NT2/D1 (cell line): ENCODE measurements at regions not wholly inside any gene's neighbourhood (a gene's known extent, or its start where the extent isn't known, plus 50 kb on each side); places are given as distances from the start of the nearest gene placed in this dataset.

Source experiments
- DNase-seq: peaks from one replicate; pipeline ENCODE4 v3.0.0-alpha.2; 2011; ENCODE audit warnings: low read depth, low spot score
- H3K27me3 ChIP-seq: 2 replicates; pipeline ENCODE4 v1.6.0; 2011; ENCODE audit warnings: mild to moderate bottlenecking; ENCODE audit not compliant: insufficient read length, insufficient read depth
- H3K36me3 ChIP-seq: 2 replicates; pipeline ENCODE4 v1.6.1; 2011; ENCODE audit warnings: mild to moderate bottlenecking, low read length, mixed read lengths; ENCODE audit not compliant: insufficient read depth, insufficient read length
- H3K4me1 ChIP-seq: 2 replicates; pipeline ENCODE4 v1.5.1; 2011; ENCODE audit not compliant: insufficient read depth, insufficient read length
- H3K4me3 ChIP-seq: 2 replicates; pipeline ENCODE4 v1.5.1; 2011; ENCODE audit warnings: low read depth; ENCODE audit not compliant: insufficient read length
- H3K9ac ChIP-seq: 2 replicates; pipeline ENCODE4 v1.6.0; 2011; ENCODE audit warnings: low read depth; ENCODE audit not compliant: insufficient read length
- H3K9me3 ChIP-seq: 2 replicates; pipeline ENCODE4 v1.5.1; 2011; ENCODE audit warnings: mild to moderate bottlenecking, low read length; ENCODE audit not compliant: insufficient read depth
- SUZ12 ChIP-seq: IDR thresholded peaks from 2 replicates; pipeline ENCODE4 v1.6.1; 2011; ENCODE audit not compliant: insufficient read length, insufficient read depth; ENCODE audit errors: extremely low read depth
- YY1 ChIP-seq: IDR thresholded peaks from 2 replicates; pipeline ENCODE4 v1.6.1; 2011; ENCODE audit not compliant: insufficient read length, insufficient read depth
- ZNF274 ChIP-seq: IDR thresholded peaks from 2 replicates; pipeline ENCODE4 v1.6.1; 2011; ENCODE audit warnings: mild to moderate bottlenecking, low read depth, low read length

- H3K9me3 ChIP-seq: no peaks in the 10 kb centered on the region
- no peaks in the 10 kb centered on the region for H3K4me1 ChIP-seq
- H3K27me3 ChIP-seq: no peaks in the 10 kb centered on the region
- H3K9ac ChIP-seq: no peak overlapping the region
- DNase-seq: no peak
- H3K4me3 ChIP-seq: no peak overlapping the region
- TF ChIP-seq SUZ12: no peak
- no peaks in the 10 kb centered on the region for H3K36me3 ChIP-seq
These were observed 501.1 kb downstream of the BRD1 start for GRCh38 chr22:49326558-49326957.

DNA sequence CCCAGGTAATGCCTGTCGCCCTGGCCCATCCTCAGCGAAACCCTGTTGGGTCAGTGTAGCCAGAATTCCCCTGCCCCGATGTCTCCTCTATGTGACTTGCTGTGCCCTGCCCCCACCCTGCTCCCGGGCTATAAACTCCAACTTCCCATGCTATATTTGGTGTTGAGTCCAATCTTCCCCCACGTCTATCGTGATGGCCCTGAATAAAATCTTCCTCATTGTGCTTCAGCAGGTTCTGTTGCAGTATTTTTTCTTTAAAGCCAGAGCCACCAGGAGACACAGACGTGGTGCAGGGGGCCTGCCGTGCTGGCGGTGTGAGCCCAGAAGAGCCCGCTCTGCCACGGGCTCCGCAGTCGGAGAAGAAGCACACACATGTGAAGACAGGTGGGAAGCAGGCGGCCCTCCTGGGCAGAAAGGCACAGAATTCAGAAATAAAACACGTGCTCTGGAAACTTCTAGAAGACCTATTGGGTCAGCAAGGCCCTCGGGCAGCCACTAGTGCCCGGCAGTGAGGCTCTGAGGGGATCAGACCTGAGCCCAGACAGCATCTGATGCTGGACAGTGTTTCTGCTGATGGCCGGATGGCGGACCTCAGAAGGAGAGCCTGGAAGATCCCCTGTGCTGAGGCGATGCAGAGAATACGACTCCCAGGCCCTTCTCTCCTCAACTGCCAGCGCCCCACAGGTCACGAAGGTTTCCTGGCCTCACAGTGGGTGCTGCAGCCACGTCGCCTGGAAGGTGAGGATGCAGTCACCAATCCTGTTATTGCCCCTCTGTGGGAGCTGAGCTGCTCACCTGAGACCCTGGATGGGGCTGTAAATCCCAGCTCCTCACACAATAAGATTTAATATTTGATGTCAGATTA is 501.9 kb downstream of the BRD1 start:
- no peak for DNase-seq
- no peaks in the 10 kb centered on the region for H3K27me3 ChIP-seq
- no peak overlapping the region for H3K4me3 ChIP-seq
- no peak overlapping the region for H3K9ac ChIP-seq
- no peaks in the 10 kb centered on the region for H3K36me3 ChIP-seq
- peaks cover 2% of the 10 kb centered on the region for H3K4me1 ChIP-seq
- TF ChIP-seq SUZ12 (no peak), YY1 (no peak), ZNF274 (no peak)
- H3K9me3 ChIP-seq: no peaks in the 10 kb centered on the region

DNA sequence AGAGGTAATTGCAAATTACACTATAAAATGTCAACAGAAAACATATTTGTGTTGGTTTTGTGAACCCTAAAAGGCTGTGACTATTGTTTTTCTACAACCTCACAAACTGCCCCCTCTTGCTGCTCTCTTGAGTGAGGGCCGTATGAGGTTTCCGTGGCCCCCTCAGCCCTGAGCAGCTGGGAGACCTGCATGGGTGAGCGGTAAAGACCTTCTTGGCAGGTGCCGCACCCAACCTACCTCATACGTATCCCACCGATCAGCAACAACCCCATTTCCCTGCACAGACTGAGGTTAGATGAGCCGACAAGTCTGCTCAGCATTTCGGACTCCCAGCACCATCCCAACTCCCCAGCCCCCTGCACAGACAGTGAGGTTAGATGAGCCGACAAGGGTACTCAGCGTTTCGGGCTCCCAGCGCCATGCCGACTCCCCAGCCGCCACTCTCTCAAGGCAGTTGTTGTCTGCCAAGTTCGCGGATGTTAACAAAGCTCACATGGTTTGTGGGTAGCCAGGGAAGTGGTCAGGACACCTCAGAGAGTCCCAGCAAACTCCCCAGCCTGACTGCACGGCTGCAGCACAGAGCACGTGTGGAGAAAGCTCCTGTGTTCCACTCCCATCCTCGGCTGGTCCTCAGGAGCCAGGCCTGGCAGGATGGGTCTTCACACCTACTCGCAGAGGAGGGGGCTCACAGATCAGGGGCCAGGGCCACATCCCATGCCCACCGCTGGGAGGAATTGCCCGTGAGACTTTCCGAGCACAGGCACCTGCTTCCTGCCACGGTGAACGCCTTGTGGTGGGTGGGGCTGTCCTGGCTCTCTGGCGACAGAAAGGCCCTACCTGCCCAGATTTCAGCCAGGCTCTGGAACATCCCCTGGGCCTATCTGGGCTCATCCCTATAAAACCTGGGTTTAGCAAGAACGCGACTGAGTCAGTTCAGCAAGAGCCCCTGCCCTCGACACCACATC is 502.9 kb downstream of the BRD1 start:
- Histone ChIP-seq H3K4me3 (no peak overlapping the region), H3K36me3 (no peaks in the 10 kb centered on the region), H3K4me1 (peaks cover 2% of the 10 kb centered on the region), H3K27me3 (no peaks in the 10 kb centered on the region), H3K9me3 (no peaks in the 10 kb centered on the region), H3K9ac (no peak overlapping the region)
- TF ChIP-seq YY1 (no peak), SUZ12 (no peak), ZNF274 (no peak)
- no peak for DNase-seq

DNA sequence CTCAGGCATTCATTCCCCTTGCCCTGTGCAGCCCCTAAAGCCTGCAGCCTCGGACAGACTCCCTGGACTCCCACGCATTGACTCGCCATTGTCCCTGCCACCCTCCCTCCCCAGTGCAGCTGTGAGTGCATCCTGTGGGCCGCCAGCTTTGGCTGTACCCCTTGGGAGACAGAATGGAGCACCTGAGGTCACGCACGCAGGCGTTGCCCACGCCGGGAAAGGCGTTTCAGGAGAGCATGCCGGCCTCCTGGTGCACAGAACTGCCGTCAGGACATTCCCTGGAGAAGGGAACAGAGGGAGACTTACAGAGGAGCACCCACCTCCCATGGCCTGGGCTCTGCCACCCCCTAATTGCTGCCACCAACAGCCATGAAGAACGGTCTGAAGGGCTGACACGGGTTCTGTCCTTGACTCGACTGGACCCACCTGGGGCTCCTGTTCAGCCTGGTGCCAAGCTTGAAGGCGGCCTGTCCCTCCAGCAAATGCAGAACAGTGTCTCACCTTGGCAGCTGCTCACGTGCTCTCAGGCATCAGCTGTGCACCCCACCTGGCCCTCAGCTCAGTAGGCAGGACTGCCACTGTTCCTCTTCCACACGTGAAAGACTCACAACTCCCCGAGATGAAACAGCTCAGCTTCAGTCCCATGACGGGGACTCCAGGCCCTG is 503.8 kb downstream of the BRD1 start:
- Histone ChIP-seq H3K36me3 (no peaks in the 10 kb centered on the region), H3K9me3 (no peaks in the 10 kb centered on the region), H3K27me3 (no peaks in the 10 kb centered on the region), H3K9ac (no peak overlapping the region), H3K4me3 (no peak overlapping the region), H3K4me1 (peaks cover 2% of the 10 kb centered on the region)
- TF ChIP-seq SUZ12 (no peak), ZNF274 (no peak), YY1 (no peak)
- DNase-seq: no peak

DNA sequence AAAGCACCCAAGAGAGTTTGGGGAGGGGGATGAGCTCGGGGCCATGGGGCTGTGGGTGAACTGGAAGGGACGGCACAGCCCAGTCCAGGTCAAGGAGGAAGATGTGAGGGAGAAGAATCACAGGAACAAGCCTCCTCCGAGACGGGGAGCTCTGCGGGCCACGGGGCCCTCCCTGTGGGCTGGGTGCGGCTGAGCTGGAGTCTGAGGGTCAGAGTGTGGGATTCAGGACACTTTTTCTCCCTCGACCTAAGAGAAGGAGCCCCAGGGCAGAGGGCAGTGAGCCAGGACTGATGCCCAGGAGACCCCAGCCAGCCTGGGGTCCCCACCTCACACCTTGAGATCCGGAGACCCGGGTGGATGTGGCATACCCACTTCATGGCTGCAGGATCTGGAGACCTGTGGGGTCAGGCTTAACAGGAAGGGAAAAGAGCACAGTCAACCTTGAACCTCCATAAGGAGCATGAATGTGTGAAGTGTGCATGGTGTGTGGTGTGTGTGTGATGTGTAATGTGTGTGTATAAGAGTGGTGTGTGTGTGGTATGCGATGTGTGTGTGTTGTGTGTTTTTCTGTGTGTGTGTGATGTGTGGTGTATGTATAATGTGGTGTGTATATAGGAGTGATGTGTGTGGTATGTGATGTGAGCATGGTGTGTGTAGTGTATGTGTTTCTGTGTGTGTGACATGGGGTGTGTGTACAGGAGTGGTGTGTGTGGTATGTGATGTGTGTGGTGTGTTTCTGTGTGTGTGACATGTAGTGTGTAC is 504.6 kb downstream of the BRD1 start:
- DNase-seq: no peak
- no peaks in the 10 kb centered on the region for H3K36me3 ChIP-seq
- H3K9ac ChIP-seq: no peak overlapping the region
- H3K4me1 ChIP-seq: peaks cover 2% of the 10 kb centered on the region
- H3K27me3 ChIP-seq: no peaks in the 10 kb centered on the region
- no peak overlapping the region for H3K4me3 ChIP-seq
- no peaks in the 10 kb centered on the region for H3K9me3 ChIP-seq
- TF ChIP-seq ZNF274: no peak
- TF ChIP-seq YY1: no peak
- no peak for TF ChIP-seq SUZ12

- Histone ChIP-seq H3K4me3 (no peak overlapping the region), H3K4me1 (peaks cover 2% of the 10 kb centered on the region), H3K36me3 (no peaks in the 10 kb centered on the region), H3K9me3 (no peaks in the 10 kb centered on the region), H3K9ac (no peak overlapping the region), H3K27me3 (no peaks in the 10 kb centered on the region)
- no peak for DNase-seq
- no peak for TF ChIP-seq YY1
- TF ChIP-seq SUZ12: no peak
- no peak for TF ChIP-seq ZNF274
These were observed 505.4 kb downstream of the BRD1 start for GRCh38 chr22:49322231-49322630.
